AG09309 (cell line): ENCODE measurements at regions not wholly inside any gene's neighbourhood (a gene's known extent, or its start where the extent isn't known, plus 50 kb on each side); places are given as distances from the start of the nearest gene placed in this dataset.

ENCODE experiments used
- DNase-seq: peaks from one replicate; pipeline ENCODE4 v3.0.0-alpha.2; 2010; ENCODE audit warnings: low read depth
- H3K4me3 ChIP-seq: 2 replicates; pipeline ENCODE4 v1.5.1; 2011; ENCODE audit warnings: mild to moderate bottlenecking, low read depth, low read length, moderate library complexity; ENCODE audit not compliant: control insufficient read depth
- CTCF ChIP-seq: IDR thresholded peaks from 2 replicates; pipeline ENCODE4 v1.5.1; 2011; ENCODE audit warnings: mild to moderate bottlenecking, low read depth, low read length, inconsistent platforms; ENCODE audit not compliant: insufficient read depth, control insufficient read depth; ENCODE audit errors: missing control alignments

- no peak for TF ChIP-seq CTCF
- H3K4me3 ChIP-seq, result no peak overlapping the region
- no peak for DNase-seq
Measured at GRCh38 chr18:49709347-49709690, 104.0 kb downstream of the ACAA2 start.

GRCh38 chr18:49708662-49709346 lies 104.5 kb downstream of the ACAA2 start:
- TF ChIP-seq CTCF, result no peak
- DNase-seq, result no peak
- no peak overlapping the region for H3K4me3 ChIP-seq

- H3K4me3 ChIP-seq, result no peak overlapping the region
- DNase-seq, result no peak
- no peak for TF ChIP-seq CTCF
Measured at GRCh38 chr18:49707599-49707998, 105.7 kb downstream of the ACAA2 start.

- no peak overlapping the region for H3K4me3 ChIP-seq
- DNase-seq, result no peak
- TF ChIP-seq CTCF, result no peak
Measured at GRCh38 chr18:49704334-49704733, 109.0 kb downstream of the ACAA2 start.

- no peak for TF ChIP-seq CTCF
Measured at GRCh38 chr18:49701190-49701589, 112.1 kb downstream of the ACAA2 start.

GRCh38 chr18:49699303-49699702 lies 114.0 kb downstream of the ACAA2 start:
- H3K4me3 ChIP-seq, result no peak overlapping the region
- TF ChIP-seq CTCF, result no peak
- no peak for DNase-seq

More at GRCh38 chr18:49701190-49701589, 112.1 kb downstream of the ACAA2 start:
- DNase-seq, result no peak
- no peak overlapping the region for H3K4me3 ChIP-seq

GRCh38 chr18:49698525-49699025 lies 114.8 kb downstream of the ACAA2 start:
- H3K4me3 ChIP-seq, result no peak overlapping the region
- DNase-seq, result no peak
- TF ChIP-seq CTCF, result no peak
